TTC549 (cell line): ENCODE measurements at regions not wholly inside any gene's neighbourhood (a gene's known extent, or its start where the extent isn't known, plus 50 kb on each side); places are given as distances from the start of the nearest gene placed in this dataset.

Source experiments
- FAIRE-seq: peaks from 2 replicates; lab custom pipeline; 2012; peaks lifted over from hg19 to GRCh38; lab: Jason Lieb, UNC

DNA sequence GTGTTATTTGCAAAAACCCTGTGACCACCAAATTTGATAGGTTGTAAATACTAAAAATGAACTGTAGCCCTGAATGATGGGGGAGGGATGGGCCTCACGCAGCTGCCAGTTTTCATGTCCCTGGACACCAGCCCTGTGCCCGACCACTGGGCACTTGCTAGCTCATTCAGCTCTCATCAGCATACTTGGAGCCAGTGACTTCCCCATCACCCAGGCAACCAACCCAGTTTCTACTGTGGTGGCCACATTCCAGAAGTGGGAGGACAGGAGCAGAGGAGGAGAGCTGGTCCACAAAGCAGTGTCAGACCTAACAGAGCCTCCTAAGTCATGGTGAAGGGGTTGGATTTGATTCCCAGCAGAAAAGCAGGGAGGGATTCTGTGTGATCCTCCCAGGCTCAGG is 128.2 kb downstream of the CPEB2 start:
- FAIRE-seq, result no peak

DNA sequence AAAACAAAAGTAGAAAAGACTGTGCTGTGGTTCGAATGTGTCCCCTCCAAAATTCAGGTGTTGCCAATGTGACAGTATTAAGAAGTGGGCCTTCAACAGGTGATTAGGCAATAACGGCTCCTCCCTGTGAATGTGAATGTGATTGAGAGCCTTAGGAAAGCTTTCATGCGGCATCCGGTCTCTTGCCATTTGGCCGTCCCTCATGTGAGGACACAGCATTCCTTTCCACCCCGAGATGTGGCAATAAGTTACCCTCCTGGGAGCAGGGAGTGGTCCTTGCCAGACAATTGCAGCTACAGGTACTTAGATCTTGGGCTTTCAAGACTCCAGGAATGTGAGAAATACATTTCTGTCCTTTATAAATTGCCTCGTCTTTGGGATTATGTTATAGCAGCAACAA is 129.3 kb downstream of the CPEB2 start:
- FAIRE-seq, result no peak

DNA sequence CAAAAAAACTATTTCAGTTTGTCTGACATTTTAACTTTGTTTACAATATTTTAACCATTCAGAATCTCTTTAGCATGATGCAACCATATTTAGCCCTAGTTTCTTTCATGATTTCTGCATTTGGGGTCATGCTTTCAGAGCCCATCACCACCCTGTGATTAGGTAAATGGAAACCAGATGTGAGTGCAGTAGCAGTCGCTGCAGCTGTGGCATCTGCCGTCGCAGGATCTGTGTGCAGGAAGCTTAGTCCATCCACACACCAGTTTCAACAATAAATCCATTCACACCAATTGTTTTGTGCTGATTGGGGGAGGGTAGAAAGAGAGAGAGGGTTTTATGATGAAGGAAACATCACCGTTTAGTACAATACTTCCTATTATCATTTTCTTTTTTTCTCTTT is 130.5 kb downstream of the CPEB2 start:
- FAIRE-seq, result no peak

DNA sequence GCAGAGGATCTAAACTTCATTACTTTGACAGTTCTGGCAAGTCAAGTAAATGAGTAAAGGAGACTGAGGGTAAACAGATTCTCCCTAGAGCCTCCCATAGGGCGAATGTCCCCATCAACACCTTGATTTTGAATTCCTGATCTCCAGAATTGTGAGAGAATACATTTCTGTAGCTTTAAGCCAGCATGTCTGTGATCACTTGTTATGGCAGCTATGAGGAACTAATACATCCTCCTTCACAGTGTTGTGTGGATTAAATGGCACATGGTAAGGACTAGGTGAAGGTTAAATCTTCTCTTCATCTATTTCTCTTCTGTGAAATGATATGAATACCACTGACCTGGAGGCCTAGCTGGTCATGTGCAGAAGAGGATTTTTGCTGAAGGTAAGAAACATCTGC is 137.3 kb downstream of the CPEB2 start:
- no peak for FAIRE-seq

DNA sequence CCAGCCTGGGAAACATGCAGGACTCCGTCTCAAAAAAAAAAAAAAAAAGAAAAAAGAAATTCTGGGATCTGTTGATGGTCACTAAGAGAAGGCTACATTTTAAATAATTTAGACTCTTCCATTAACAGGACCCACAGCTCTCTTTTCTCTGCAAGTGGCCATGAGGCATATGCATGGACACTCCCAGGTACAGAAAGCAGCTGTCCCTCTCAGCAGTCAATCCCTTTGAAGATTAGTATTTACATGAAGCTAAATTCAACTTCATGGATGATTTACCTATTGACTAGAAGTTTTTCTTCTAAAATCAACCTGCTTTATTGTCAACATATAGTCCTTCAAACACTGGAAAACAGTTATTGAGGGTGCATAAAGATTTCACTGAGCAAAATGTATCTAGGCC is 139.9 kb downstream of the CPEB2 start:
- FAIRE-seq, result no peak

DNA sequence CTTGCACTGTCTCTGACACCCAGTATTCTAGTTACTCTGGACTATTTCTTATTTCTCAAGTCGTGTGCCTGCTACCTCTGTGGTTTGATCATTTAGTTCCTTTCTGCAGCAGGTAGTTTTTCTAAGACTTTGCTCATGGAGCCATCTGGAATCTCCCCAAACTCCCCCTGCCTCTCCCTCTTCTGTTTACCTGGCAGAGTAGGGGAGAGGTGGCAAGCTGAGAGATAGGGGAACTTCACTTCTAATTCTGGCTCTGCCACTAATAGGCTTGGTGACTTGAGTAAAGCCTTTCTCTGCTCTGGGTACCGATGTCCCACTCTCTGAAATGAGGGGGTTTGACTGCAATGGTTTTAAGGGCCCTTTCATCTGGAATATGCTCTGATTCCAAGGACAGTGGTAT is 141.3 kb downstream of the CPEB2 start:
- no peak for FAIRE-seq

DNA sequence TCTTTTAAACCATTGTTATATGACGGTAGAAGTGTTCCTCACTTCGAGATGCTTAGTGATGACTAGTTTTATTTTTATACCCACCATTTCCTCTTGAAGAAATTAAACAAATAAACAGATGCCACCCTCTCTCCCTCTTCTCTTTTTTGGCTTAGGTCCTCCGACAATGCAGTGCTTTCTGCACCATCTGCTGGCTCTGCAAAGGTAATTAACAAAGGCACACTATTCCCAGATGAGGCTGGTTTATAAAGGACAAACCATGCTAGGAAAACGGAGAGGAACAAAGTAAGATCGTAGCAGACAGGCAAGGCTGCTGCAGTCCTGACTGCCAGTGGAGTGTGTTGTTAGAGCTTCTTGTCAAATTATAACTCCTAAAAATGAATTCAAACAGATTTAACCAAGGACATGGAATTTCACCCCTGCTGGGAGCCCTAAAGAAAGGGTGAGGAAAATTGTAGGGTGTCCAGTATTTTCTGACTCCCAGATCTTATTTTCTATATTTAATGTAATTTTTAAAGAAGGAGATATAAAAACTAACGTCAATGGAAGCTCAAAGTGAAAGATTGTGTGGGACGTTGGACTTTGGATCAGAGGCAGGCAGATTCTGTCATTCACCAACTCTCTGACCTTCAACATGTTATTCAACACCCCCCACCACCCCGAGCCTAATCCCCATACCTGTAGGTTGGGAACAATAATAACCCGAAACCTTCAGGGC is 142.1 kb downstream of the CPEB2 start:
- FAIRE-seq, result no peak

DNA sequence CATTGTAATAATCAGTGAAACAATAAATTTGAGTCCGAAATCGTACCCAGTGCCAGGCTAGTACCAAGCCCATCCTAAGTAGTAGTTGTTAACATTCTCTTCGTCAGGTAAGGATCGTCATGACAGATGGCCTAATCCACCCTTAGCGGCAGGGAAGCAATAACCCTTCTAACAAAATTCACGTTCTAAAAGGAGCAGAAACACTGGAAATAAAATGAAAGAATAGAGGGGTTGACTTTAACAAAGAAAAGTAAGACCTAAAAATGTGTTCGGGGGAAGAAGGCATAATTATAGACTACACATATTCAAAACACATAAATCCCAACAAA is 142.7 kb downstream of the CPEB2 start:
- no peak for FAIRE-seq

DNA sequence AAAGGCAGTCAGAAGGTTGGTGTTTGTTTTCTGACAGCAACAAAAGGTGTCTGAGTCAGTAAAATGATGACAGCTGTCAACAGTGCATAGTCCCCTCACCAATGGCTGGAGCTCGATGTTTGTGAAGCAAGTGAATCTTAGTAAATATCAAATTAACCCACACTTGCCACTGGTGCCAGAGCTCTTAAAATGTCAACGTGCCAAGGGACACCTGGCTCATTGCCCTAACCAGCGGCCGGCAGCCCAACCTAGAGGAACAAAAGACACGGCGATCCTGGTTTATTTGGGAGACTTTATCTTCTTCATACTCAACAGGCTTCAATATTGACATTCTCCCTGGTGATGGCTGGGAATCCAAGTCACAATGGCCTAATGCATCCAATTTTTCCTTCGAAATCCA is 143.4 kb downstream of the CPEB2 start:
- FAIRE-seq, result no peak

DNA sequence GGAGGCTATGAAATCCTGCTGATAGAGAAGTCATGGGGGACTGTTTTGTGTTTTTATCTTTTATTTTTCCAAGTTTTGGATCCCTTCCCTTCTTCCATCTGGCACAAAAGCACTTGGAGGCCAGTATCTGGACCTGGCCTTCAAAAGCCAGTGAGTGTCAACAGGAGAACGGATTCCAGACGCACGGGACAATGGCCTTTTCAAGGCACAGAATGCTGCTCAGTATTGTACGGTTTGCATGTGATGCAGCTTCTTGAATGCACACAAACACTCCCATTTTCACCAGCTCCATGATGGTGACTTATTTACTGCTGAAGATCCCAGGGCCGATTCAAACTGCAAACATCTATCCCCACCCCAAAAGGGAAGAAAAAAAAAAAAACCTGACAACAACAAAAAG is 145.4 kb downstream of the CPEB2 start:
- FAIRE-seq, result no peak

DNA sequence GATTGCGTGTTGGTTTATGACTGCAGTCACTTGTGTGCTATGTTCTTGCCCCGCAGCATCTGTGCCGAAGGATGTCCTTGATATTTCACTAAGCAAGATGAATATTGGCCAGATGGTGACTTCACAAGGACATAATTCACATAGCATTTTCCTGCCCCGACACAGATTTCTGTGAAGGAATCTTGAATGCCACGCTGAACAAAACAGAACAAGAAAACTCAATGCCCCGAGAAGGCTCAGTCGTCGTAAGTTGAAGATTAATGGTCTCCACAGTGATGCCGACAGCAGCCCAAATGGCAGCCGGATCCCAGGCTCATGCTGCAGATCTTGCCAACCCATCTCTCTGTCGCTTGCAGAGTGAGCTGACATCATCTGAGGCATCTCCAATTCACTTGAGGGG is 145.9 kb downstream of the CPEB2 start:
- FAIRE-seq, result no peak

DNA sequence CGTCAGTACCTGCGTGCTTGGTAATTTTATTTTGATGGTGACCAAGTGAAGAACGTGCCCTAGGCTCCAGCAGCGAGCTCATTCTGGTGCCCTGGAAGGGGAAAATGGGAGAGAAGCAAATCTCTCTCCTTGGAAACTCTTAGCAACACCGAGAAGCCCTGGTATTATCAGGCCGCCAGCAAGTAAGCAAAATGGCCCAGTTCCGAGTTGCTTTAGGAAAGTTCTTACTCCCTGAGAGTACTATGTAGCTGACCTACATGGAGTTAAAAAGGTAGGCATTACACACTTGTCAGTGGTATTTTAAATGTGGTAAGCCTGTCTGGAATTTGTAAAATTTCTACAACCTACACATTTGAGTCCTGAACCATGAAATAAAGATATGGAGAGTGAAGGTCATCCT is 146.4 kb downstream of the CPEB2 start:
- FAIRE-seq, result no peak

DNA sequence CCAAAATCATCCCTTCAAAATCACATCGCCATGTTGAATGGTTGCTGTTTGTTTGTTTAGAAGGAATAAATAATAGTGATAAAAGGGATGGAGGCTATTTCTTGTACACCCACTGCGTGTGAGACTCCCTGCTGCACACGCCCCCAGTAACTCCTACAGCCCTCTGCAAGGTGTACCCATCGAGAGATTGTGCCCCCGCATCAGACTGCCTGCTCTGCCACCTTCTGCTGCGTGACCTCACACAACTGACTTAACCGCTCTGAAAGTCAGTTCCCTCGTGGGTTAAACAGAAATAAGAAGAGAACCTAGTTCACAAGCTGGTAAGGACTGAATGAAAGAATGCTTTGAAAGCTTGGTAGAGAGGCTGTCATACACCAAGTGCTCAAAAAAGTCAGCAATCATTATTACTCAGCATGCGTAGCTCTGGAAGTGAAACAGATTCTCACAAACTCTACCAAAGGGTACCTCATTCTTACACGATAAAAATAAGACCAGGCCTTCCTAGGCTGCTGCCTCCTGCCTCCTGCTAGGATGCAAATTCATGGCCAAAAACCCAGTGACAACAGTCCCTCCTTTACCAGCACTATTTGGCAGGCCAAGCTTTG is 147.1 kb downstream of the CPEB2 start:
- no peak for FAIRE-seq

DNA sequence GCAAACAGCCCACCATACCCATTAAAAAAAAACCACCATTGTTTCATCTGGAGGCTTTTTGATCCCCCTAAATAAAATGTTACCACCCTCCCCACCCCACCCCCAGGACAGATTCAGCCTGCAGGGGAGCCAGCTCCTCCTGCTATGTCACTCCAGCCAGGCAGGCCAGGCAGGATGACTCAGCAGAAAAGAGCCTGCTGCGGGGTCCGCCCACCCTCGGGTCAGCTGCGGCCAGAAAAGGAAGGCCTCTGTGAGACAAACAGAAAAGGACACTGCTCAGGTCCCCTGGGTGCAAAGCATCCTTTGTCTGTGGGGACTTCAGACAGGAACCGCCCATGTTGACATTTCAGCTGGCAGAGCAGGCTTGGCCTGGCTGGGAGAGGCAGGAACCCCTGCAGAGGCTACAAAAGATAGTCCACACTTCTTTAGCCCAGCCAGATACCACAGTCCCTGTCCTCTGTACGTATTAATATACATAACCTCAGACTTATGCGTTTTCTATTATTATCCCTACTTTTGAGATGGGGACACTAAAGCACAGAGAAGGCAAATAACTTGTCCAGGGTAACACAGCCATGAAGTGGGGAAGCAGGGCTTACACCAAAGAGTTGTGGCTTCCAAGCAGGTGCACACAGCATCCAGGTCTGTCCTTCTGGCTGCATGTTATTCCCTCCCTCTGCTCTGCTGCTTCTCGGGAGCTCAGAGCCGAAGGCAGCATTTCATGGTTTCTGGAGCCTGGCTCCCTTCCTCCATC is 147.7 kb downstream of the CPEB2 start:
- FAIRE-seq, result no peak

DNA sequence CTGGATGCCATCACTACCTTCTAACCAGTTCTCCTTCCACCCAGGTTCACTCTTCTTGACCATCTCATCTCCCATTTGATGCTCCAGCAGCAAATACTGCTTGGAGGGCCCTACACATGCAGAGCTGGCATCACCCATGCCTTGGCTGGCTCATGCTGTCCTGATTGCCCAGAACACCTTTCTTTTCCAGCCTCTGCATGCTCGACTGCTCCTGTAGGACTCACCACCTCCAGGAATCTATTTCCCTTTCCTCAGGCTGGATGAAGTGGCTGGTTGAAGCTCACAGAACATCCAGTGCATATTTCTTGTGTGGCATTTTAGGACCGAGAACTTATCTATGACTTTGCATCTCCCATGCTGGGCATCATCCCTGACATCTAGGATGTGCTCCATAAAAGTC is 148.3 kb downstream of the CPEB2 start:
- FAIRE-seq, result no peak

DNA sequence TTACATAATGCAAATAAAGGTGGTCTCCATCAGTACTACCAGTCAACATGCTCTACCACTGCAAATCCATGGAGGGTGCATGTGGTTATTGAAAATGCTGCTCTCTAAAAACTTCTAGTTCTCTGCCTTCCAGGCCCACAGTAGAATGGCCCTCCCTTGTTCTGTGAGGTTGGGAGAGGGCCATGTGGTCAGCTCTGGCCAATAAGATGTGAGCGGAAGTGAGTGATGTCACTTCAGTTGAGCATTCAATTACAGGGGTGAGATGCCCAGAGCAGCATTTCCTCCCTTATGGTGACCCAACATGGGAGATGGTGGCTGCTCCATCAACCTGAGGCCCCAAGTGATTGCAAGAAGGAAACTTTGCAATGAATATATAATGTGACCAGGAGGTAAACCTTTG is 148.8 kb downstream of the CPEB2 start:
- FAIRE-seq, result no peak

DNA sequence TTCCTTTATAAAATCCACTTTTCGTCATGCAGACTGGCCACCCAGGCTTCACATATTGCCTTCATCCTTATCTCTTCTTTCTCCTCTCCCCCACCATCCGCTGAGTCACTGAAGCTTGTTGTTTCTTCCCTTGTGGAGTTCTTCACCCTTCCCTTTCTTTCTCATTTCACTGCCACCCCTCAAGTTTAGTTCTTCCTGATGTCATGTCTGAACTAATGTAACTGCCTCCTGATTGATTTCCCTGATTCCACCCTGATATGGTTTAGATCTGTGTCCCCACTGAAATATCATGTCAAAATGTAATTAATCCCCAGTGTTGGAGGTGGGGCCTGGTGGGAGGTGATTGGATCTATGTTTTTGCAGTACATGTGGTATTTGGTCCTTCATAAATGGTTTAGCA is 151.4 kb downstream of the CPEB2 start:
- FAIRE-seq, result no peak

DNA sequence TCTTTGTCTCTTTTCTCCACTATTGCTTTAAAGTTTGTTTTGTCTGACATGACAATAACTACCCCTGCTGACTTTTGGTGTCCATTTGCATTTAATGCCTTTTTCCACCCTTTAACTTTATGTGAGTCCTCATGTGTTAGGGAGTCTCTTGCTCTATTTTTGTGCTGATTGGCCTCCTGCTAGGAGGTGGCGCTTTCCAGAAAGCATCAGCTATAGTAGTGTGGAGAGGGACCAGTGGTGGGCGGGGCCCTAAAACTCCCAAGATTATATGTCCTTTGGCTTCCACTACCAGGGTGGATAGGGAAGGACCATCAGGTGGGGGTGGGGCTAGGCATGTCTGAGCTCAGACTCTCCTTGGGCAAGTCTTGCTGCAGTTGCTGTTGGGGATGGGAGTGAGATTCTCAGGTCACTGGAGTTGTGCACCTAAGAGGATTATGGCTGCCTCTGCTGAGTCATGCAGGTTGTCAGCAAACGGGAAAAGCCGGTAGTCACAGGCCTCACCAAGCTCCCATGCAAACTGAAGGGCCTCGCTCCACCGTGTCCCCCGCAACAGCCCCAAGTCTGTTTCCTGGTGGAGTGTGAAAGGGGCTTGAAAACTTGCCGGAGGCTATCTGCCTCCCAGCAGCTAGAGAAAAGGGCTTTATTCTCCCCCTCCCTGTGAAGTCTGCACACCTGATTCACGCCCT is 156.3 kb downstream of the CPEB2 start:
- no peak for FAIRE-seq

DNA sequence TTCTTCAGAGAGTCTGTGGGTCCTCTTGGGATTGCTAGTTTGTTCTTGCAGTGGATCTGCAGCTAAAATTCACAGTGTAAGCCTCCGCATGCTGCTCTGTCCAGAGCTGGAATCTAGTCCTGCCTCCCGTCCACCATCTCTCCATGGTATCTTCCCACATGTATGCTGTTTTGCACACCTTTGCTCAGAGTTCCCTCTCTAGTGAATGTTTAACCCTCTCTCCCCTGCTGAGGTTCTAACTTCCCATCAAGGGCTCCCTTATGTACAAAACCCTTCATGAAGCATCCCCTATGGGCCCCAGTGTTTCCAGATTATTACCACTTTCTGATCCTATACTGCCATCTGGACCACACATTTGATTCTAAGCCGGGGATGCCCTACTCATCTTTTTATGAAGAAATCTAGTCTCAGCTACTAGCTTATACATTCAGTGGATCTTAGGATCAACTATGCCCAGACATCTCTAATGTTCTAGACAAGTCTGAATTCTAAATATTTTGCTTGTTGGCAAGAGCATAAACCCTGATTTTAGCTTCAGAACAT is 157.3 kb downstream of the CPEB2 start:
- FAIRE-seq, result no peak

DNA sequence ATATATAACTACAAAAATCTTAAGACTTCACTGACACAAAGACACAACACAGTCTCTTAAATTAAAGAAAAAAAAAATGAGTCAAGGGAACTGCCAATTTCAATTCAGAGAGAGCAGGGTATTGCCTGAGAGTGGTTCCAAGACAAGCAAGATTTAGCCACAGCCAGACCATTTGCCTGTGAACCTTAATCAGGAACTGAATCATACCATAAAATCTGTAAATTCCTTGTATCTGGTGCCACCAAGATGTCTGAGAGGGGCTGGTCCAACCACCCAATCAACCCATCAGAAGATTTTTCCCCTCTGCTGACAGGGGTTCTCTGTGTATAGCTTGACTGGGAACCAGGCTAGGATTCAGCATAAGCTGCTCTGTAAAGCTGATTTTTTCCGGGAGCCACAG is 159.2 kb downstream of the CPEB2 start:
- no peak for FAIRE-seq

DNA sequence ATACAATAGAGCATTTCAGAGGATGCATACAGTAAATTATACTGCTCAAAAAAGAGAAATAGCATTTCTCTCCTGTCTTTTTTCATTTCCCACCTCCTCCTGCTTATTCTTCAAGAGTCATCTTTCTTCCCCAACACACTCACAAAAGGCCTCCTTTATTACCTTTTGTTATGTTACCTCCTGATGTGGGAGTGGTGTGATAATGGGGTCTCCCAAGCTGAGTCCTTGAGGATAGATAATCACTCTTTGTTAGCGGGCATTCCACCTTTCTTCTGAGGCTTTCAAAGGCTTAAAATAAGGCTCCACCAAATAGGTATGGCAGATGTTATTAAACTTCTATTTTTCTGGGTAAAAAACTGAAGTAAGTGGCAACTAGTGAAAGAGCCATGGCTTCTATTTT is 159.8 kb downstream of the CPEB2 start:
- FAIRE-seq, result no peak

DNA sequence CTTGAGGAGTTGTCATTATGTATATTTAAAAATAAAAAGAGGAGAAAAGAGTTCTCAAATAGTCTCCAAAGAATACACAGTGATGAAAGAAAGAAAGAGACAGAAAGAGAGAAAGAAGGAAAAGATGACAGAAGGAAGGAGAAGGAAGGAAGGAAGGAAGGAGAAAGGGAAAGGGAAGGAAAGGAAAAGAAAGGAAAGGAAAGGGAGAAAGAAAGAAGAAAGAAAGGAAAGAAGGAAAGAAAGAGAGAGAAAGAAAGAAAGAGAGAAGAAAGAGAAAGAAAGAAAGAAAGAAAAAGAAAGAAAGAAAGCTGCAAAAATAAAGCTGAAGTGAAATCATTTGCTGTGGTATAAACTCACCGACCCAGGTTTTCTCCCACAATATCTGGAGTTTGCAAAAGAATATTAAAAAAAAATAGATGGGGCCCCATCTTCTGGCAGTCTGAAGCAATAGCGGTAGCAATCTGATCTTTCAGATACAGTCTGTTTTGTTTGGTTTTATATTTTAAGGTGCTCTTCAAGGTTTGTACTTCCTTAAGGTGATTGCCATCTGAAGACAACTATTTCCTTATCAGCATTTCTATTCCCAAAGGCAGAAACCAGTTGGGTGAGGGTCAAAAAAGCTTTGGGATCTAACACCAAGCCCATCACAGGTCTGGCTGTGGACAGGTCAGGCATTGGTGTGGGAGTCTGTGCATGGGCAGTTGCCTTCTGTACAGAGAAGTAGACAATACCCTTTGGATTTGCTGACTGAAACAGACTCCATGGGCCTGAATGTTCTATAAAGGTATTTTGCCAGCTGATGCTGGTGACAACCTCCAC is 160.4 kb downstream of the CPEB2 start:
- FAIRE-seq, result no peak
